ENCODE measurements at regions not wholly inside any gene's neighbourhood (a gene's known extent, or its start where the extent isn't known, plus 50 kb on each side); places are given as distances from the start of the nearest gene placed in this dataset.
"Not testable (repeated sequence)": the region's sequence is repeated elsewhere in the genome, so short reads cannot be mapped to it uniquely, and the experiment has no call there.

GRCh38 chr12:34607520-34608195 is 585.4 kb downstream of the ALG10 start:
- Histone ChIP-seq H3K9me3 (ENCODE audit: control insufficient read depth in 4 of 4, low read length in 3 of 4) (peaks cover 4 to 39% (median 19%) of the 10 kb centered on the region in 4 donors), H3K4me1 (ENCODE audit: control insufficient read depth in 4 of 4, insufficient read depth in 4 of 4, low read length in 3 of 4) (no peaks in the 10 kb centered on the region), H3K9ac (ENCODE audit: low read depth in 1 of 2, low read length in 2 of 2) (no peak overlapping the region), H3K27ac (ENCODE audit: low read depth in 1 of 2, low read length in 2 of 2) (no peak overlapping the region), H3K36me3 (ENCODE audit: control insufficient read depth in 4 of 4, insufficient read depth in 3 of 4, low read depth in 1 of 4, low read length in 3 of 4) (no peaks in the 10 kb centered on the region), H3K4me3 (ENCODE audit: low read depth in 1 of 3, low read length in 3 of 3) (peak overlapping the region in 1 of 3 donors; percentile 5), H3K27me3 (ENCODE audit: control insufficient read depth in 4 of 4, insufficient read depth in 4 of 4, low read length in 3 of 4) (no peaks in the 10 kb centered on the region)
- no peak for DNase-seq (ENCODE audit: low spot score)
- TF ChIP-seq TAF1 (conservative IDR thresholded peaks at IDR 0.05) (no peak), FOXA2 (IDR thresholded peaks at IDR 0.05) (no peak), EGR1 (IDR thresholded peaks at IDR 0.05; ENCODE audit: low read depth in 2 of 2) (no peak), SP1 (IDR thresholded peaks at IDR 0.05) (no peak), ATF3 (IDR thresholded peaks at IDR 0.05) (no peak), GABPA (IDR thresholded peaks at IDR 0.05 in 1 of 2, conservative IDR thresholded peaks at IDR 0.05 in 1 of 2) (no peak), REST (IDR thresholded peaks at IDR 0.05) (no peak), FOXA1 (IDR thresholded peaks at IDR 0.05) (no peak), RXRA (IDR thresholded peaks at IDR 0.05) (no peak)
- 58% methylated on average over 14 of the region's 14 CpGs for WGBS

- 68% methylated on average over 2 of the region's 2 CpGs for WGBS
- DNase-seq (ENCODE audit: low spot score); H3K4me3 ChIP-seq (ENCODE audit: low read depth in 1 of 3, low read length in 3 of 3); H3K27ac ChIP-seq (ENCODE audit: low read depth in 1 of 2, low read length in 2 of 2); H3K9ac ChIP-seq (ENCODE audit: low read depth in 1 of 2, low read length in 2 of 2); H3K27me3 ChIP-seq (ENCODE audit: control insufficient read depth in 4 of 4, insufficient read depth in 4 of 4, low read length in 3 of 4); H3K4me1 ChIP-seq (ENCODE audit: control insufficient read depth in 4 of 4, insufficient read depth in 4 of 4, low read length in 3 of 4); H3K36me3 ChIP-seq (ENCODE audit: control insufficient read depth in 4 of 4, insufficient read depth in 3 of 4, low read depth in 1 of 4, low read length in 3 of 4): not testable (repeated sequence)
- peaks cover 0 to 20% (median 4%) of the 10 kb centered on the region in 4 donors for H3K9me3 ChIP-seq (ENCODE audit: control insufficient read depth in 4 of 4, low read length in 3 of 4)
These were observed 591.7 kb downstream of the ALG10 start for GRCh38 chr12:34613988-34614387.

GRCh38 chr12:34625116-34625515 is 602.8 kb downstream of the ALG10 start:
- 21% methylated on average over 7 of the region's 7 CpGs for WGBS
- H3K9ac ChIP-seq (ENCODE audit: low read depth in 1 of 2, low read length in 2 of 2), result no peak overlapping the region
- peaks cover 2 to 11% (median 9%) of the 10 kb centered on the region in 4 donors for H3K4me1 ChIP-seq (ENCODE audit: control insufficient read depth in 4 of 4, insufficient read depth in 4 of 4, low read length in 3 of 4)
- H3K9me3 ChIP-seq (ENCODE audit: control insufficient read depth in 4 of 4, low read length in 3 of 4), result no peaks in the 10 kb centered on the region
- DNase-seq (ENCODE audit: low spot score), result no peak
- TF ChIP-seq ATF3 (IDR thresholded peaks at IDR 0.05) (no peak), CTCF (IDR thresholded peaks at IDR 0.05; ENCODE audit: low read depth, low read length, missing input control) (peak; percentile 49), RAD21 (IDR thresholded peaks at IDR 0.05) (peak; percentile 68 to 71)
- no peaks in the 10 kb centered on the region for H3K36me3 ChIP-seq (ENCODE audit: control insufficient read depth in 4 of 4, insufficient read depth in 3 of 4, low read depth in 1 of 4, low read length in 3 of 4)
- H3K4me3 ChIP-seq (ENCODE audit: low read depth in 1 of 3, low read length in 3 of 3), result no peak overlapping the region
- no peak overlapping the region for H3K27ac ChIP-seq (ENCODE audit: low read depth in 1 of 2, low read length in 2 of 2)
- no peaks in the 10 kb centered on the region for H3K27me3 ChIP-seq (ENCODE audit: control insufficient read depth in 4 of 4, insufficient read depth in 4 of 4, low read length in 3 of 4)

All from liver (tissue), 8 donors.